ENCODE measurements at regions not wholly inside any gene's neighbourhood (a gene's known extent, or its start where the extent isn't known, plus 50 kb on each side); places are given as distances from the start of the nearest gene placed in this dataset.

DNA sequence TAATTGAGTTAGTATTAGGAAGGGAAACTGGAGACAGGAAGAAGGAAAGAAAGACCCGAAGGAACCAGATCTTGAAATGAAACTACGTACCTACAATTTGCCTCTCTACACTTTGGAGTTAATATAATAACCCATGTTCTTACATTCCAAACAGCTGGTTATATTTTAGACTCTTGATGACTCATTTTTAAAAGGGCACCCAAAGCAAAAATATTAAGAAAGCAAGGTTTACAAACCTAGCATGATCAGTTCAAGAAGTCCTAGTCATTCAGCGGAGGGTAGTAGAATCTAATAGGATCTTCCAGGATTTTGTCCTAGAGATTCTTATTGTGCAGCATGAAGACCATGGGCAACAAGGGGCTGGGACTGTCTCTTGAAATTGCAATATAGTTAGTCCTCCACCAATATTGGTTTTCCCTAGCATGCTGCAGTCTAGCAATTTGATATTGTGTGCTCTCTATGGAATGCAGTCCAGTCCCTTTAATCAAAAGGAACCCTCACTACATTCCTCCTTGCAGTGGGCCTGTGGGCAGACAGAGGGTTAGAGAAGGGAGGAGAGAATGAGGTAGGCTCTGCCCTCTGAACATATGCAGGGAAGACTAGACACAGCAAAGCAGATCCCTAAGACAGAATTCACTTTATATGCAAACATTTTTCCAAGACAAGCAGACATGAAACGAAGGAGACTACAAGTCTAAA, 230.3 kb downstream of the INHBA start:
- DNase-seq (ENCODE audit: low read depth), result no peak

DNA sequence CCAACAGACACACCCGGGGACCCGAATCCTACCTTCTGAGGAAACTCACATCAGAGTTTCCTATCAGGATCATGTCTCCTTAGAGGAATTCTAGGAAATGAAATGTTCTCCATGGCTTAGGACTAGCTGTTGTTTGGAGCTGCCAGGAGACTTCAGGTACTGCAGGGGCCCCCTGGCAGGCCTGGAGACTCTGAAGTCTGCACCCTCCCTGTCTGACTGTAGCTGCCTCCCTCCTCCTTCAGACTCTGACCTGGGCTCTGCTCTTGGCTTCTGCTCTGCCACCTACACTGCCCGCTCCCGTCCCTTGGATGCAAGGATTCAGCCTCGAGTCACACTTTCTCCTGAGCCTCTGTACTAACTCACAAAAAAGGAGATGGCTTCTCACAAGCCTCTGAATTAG, 232.8 kb downstream of the INHBA start:
- DNase-seq (ENCODE audit: low read depth), result no peak

DNA sequence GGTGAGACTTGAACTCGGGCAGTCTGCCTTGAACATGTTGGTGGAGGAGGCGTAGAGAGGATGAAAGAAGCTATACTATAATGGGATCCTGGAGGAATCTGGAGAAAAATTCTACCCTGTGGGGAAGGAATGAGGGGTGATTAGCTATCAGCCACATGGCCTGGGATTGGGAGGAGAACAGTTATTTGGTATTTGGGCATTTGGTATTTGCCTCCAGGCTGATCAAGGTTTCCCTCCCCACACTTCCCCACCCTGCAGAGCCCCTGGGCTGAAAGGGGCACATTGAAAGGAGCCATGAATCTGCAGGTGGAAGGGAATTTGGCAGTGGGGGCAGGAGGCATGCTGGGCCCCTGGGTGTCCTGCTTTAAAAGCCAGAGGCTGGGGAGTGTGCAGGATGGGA, 235.3 kb downstream of the INHBA start:
- DNase-seq (ENCODE audit: low read depth), result no peak

DNA sequence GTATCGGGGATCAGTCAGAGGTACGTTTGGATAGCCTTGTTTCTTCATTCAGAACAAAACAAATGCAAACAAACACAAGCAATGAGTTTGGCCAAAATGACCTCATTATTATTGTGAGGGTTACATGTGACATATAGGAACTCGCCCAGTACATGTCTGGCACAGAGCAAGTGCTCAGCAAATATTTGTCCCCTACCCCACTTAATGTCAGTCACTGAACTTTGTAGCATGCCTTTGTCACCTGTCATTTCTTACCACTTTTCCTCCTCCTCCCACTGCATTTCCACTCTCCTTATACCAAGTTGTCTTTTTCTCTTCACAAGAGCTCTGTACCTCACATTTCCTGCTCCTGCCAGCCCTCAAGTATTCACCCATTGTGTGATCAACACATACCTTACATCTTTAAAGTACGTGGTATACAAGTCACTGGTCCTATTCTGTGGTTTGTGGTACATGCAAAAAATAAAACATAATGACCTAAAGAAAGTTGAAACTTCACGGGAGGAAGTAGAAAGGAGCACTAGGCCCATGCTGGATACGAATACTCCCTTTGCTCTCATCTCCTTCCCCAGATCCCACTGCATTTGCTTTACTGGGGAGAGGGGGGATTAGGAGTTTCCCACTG, 236.0 kb downstream of the INHBA start:
- DNase-seq (ENCODE audit: low read depth), result no peak

DNA sequence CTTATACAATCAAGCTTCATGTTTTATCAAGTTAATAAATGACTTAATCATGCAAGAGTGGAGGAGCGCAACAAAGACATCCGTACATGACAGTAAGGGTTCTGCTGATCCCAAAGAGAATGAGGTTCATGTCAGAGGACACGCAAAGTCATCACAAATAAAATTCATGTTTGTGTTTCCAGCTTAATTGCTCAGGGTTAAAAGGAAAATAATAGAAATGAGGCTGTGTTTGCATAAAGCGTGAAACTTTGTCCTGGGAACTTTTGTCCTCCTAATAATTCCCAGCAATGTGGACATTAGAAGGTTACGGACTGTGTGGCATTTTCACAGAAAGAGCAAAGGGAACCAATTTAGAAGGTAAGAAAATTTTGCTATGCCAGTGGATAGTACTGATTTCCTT, 237.3 kb downstream of the INHBA start:
- no peak for DNase-seq (ENCODE audit: low read depth)

DNA sequence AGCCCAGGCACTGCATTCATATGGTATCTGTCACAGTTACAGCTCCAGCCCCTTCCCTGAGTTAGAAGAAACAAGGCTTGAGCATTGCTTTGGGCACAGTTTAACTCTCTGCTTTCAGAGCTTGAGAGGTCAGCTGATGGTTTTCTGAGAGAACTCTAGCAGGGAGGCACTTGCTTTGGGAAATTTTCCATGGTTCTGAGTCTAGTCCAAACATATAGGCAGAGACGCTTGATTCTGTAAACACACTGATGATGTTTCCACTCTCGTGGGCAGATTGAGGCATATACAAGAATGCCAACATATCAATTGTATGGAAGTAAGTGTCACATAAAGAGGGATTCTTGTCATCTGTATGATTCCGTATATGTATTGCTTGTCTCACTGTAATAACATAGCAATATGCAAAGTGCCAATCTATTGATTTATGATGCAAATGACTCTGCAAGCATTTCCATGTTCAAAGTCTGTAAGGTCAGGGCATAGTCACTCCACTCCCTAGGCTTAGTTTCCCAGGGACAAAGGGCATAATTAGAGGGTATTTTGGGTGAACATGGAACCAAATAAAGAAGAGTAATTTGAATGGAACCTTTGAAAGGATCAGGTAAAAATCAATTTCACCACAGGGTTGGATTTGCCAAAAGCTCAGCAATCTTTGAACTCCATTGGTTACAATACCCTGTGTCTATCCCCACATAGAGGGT, 239.0 kb downstream of the INHBA start:
- no peak for DNase-seq (ENCODE audit: low read depth)

DNA sequence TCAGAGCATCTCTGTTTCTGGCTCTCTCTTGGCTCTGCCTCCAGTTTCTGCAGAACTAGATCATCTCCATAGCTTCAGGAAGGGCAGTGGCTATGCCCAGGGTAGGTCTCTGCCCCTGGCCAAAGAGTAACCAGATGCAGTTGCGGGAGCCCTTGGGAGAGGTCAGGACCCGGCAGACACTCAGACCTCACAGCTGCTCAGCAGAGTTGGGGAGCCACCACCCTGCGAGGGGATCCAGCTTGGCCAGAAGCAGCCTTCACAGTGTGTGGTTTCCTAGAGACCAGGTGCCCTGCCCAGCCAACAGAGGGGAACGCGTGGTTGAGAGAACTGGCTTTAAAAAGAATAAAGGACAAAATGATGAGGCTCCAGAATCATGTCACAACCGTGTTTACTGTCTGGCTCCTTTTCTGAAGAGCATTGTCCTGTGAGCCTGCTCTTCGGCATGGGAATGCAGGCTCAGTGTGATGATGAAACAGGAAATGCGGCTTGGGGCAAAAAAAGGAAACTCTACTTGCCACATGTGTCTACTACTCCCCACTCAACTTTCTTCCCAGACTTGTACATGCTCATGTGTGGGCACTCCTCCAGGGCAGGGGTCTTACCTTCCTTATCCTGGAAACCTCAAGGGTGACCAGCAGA, 243.1 kb downstream of the INHBA start:
- DNase-seq (ENCODE audit: low read depth), result peak; percentile 37

DNA sequence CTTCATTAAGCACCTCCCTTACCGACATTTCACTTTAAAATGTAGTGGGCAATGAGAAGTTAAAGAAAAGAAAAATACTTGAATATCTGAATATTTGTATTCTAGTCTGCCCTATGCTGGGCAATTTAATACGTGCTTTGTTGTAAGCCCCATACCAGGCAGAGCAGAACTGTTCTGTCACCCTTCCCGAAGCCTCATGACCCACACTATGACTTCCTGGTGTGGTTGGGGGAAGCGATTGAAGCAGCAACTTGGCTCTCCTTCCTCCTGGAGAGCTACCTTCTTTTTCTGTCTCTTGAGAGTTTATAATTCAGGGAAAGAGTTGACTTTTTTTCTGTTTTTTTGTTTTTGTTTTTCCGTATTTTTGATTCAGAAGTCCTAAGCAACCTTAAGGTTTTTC, 243.7 kb downstream of the INHBA start:
- DNase-seq (ENCODE audit: low read depth), result no peak

DNA sequence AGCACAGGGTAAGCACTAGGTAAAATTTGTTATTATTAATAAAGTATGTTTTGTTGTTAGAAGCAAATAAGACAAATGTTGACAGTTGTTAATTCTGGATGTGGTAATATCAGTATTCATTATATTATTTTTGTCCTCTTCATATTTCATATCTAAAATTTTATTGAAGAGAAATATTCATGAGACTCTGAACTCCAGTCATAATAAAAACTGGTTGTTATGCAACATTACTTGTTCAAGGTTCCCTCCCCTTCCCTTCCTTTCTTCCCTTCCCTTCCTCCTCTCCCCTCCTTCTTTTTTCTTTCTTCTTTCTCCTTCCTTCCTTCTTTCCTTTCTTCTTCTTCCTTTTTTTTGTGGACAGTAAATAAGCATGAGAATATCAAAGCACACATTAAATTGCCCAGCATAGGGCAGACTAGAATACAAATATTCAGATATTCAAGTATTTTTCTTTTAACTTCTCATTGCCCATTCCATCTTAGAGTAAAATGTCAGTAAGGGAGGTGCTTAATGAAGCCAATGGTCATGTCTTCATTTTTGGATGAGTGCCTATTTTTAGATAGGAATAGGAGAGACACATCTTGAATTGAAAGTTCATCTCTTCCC, 245.0 kb downstream of the INHBA start:
- no peak for DNase-seq (ENCODE audit: low read depth)

DNA sequence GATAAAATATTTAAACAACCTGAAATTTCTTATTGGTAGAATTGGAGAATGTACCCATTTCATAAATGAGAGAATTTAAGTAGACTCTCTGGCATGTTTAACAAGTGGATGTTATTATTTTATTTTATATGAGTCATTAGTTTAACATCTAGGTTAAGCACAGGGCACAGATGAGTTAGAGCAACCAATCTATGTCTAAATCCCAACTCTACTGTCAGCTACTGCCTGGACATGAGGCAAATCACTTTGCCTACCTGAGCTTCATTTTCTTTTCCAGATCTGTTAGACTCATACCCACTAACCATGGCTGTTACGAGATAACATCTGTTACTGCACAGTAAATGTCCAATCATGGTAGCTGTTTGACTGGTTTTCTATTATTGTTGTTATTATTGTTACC, 251.1 kb downstream of the INHBA start:
- peak; percentile 26 for DNase-seq (ENCODE audit: low read depth)

DNA sequence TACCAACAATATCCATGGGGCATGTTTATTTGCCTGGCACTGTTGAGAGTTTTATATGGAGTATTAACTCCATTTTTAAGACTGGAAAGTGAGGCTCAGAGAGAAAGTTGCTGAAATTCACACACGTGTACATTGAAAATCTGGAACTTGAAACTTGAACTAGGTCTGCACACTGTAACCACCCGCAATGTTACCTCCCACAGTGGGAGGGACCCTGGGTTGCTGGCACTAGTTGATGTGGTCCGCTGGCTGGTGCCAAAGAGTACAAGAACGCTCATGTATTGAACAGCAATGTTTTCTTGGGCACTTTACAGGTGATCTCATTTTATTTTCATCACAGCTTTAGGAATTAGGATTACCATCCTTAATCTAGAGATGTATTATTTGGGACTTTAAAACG, 253.2 kb downstream of the INHBA start:
- no peak for DNase-seq (ENCODE audit: low read depth)

DNA sequence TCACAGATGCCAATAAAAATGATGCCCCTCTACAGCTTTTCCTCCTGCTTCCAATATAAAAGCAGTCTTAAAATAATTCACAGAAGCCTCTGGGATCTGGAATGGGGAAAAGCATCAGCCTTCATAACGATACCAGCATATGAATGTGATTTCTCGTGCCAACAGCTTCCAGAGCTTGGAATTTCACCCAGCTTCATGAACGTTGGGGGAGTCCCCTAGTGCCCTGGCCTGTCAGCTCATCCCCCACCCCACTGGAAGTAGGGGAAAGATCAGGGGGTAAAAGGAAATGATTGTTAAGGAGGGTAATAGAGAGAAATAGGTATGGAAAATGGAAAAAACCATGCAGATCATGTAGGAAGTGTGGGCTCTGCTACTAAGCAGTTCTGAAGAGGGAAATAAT, 253.6 kb downstream of the INHBA start:
- DNase-seq (ENCODE audit: low read depth), result no peak

DNA sequence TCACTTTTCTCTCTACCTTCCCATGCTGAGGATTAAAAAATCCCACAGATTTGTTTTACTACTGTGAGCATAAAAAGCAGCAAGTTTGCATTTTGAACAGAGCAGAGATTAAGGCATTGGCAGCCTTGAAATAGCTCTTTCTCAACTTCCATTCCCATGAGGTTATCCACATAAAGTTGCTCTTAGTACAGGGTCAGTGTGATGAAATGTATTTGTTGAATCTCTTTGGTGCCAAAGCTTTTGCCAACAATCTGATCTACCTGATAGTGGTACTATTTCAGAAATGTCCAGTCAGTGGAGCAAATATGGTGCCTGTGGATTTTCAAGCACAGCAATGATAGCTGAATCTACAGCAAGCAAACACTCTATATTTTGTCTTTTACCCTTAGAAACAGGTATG, 254.8 kb downstream of the INHBA start:
- DNase-seq (ENCODE audit: low read depth), result no peak

DNA sequence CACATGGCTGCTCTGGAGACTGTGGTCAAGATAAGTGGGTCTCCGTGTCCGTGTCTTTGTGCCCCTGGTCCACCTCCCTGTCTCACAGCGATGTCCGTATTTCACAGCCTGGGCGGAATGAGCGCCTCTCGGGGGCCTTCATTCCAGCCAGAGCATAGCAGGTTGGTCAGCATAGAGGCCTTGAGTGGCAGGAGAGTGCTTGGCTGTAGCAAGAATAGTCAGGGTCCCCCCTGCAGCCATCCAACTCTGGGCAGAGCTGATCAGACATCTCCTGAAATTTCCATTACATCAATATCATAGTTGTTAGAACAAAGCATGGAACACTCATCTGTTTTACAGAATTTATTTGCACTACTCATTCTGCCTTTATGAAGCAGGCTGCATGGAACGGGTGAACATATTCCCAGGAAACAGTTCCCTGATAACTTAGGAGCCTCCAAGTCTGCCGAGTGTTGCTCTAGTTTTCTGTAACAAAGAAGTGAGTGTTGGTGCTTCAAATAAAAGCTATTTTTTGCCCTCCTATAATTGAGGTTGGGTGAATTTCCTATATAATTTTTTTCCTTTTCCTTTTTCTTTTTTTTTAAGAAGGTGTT, 255.3 kb downstream of the INHBA start:
- no peak for DNase-seq (ENCODE audit: low read depth)

DNA sequence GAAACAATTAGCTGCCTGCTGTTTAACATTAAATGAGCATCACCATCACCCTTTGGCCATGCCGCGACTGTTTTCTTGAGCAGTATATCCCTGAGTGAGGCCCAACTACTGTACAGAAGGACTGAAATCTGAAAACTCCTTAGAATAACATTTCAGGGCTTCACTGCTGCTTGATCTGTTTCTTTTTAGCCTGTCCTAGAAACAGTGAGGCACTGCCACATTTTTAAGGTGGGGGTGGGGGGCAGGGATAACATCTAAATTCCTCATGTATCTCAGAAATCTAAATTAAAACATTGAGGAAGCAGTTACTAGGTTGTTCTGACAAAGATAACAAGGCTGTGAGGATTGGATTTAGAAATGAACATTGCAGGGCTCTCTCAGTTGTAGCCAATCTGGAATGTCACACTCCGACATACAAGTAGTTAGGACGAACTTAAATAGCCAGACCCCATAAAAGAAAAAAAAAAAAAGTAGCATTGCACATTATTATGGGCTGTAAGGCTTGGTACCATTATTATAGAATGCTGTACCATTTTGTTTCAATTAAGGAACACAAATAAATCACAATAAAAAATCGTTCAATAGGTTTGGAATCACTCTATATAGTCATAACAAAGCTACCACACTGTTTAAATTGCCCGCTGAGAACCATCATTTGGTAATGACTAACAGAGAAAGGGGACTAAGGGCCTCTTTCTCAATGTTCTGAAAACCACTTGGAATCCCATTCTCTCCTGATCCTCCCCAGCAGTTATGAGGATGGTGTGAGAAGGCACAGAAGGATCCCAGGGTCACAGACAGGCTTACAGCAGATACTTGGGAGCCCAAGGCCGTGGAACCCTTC, 256.1 kb downstream of the INHBA start:
- no peak for DNase-seq (ENCODE audit: low read depth)

DNA sequence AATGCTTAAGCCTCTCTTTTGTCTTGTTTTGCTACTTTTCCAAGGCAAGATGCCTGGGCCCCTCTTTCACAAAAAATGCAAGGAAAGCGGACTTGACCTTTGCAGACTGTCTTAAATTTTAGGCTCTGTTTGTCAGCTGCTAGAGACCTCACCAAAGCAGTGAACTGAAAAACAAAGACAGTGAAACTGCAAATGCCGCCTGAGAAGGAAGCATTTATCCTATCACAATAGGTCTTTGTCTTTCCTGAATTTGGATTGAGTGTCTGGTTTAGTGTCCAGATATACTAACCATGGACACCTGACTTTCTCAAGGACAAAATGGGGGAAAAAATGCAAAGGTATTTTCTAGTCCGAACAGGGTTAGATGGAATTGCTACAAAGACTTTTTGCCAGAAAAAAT, 256.9 kb downstream of the INHBA start:
- DNase-seq (ENCODE audit: low read depth), result no peak

DNA sequence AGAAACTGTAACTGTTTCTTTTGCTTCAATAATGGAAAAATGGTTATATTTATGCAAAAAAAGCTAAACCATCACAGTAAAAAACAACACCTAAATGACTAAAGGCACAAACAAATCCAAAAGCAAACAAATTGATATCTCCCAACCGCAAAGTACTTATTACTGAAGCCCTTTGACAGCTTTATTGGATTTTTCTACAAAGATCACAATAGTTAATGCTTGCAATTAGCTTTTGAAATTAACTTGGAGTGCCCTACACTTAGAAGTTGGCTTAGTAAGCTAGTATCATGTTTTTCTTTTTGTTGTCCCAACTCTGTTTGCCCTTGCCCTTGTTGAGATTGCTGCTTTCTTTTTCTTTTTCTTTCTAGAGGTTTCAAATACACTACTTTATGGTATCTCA, 257.5 kb downstream of the INHBA start:
- DNase-seq (ENCODE audit: low read depth), result no peak

DNA sequence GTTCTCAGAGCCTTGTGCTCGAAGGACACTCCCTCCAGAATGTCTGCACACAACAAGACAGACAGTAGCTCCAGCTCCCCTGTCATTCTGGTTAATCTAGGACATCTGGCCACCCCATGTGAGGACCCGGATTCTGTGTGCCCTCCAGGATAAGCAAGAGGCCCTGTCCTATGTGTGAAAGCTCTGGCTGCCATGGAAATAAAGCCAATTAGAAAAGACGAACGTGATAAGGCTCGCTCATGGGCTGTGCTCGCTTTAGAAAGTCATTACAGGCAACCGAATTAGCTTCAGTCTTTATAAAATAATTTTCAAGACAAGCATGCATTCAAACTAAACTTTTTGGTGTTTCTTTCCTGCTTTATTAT, 263.4 kb downstream of the INHBA start:
- DNase-seq (ENCODE audit: low read depth), result no peak

DNA sequence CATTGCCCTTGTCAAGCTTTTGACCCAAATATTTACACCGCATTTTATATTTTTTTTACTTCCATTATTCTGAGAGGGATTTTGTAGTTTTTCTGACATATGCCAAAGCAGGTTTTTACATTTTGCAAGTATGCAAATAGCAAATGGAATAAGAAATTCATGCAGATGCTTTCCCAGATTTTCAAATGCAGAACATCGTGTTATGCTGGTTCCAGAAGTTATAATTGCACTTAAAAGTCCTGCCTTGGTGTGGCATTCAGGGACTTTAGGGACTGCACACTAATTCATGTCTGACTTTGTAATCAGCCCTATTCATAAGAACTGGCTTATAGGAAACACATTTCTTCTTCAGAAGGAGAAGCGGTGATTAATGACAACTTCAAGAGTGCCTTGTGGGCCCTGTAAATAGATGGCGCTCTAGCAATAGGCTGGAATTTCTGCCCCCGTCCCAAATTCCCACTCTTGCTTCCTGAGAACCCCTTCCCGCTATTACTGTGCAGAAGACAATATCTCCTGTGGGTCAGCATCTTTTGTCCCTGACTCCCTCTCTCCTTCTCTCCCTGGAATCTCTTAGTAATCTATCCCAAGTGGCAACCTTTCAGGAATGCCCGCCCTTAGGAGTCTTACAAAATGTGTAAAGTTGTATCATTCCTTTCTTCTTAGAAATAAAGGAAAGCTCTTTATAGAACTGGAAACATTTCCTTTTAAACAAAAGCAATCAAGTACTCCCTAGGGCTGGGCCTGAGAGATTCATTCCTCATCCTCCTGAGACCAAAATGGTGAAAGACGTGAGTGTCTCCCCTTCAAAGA, 264.0 kb downstream of the INHBA start:
- no peak for DNase-seq (ENCODE audit: low read depth)

Measured in HT1080 (cell line).